ENCODE measurements at regions not wholly inside any gene's neighbourhood (a gene's known extent, or its start where the extent isn't known, plus 50 kb on each side); places are given as distances from the start of the nearest gene placed in this dataset.

DNA sequence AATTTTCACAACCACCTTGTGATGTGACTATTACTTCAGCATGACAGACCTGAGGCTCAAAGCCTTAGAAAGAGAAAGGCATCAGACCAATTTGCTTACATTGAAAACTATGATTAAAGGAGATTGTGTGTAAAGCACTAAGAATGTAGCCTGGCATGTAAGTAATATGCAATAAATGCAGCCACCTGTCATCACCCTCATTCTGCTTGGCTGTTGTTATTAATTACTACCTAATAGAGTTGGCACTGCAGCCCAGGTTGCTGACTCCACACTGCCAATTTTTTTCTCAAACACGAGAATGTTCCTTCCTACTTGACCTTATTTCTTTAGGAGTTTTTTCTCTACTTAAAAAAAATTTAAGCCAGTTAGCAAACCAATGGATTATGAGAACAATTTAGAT is 61.2 kb upstream of the NPVF start:
- TF ChIP-seq, protein P1, sequence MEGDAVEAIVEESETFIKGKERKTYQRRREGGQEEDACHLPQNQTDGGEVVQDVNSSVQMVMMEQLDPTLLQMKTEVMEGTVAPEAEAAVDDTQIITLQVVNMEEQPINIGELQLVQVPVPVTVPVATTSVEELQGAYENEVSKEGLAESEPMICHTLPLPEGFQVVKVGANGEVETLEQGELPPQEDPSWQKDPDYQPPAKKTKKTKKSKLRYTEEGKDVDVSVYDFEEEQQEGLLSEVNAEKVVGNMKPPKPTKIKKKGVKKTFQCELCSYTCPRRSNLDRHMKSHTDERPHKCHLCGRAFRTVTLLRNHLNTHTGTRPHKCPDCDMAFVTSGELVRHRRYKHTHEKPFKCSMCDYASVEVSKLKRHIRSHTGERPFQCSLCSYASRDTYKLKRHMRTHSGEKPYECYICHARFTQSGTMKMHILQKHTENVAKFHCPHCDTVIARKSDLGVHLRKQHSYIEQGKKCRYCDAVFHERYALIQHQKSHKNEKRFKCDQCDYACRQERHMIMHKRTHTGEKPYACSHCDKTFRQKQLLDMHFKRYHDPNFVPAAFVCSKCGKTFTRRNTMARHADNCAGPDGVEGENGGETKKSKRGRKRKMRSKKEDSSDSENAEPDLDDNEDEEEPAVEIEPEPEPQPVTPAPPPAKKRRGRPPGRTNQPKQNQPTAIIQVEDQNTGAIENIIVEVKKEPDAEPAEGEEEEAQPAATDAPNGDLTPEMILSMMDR (IDR thresholded peaks at IDR 0.05) = no peak
- TF ChIP-seq EP300 (IDR thresholded peaks at IDR 0.05) (no peak), POLR2A (IDR thresholded peaks at IDR 0.05) (no peak)
